K562 (cell line): ENCODE measurements at regions not wholly inside any gene's neighbourhood (a gene's known extent, or its start where the extent isn't known, plus 50 kb on each side); places are given as distances from the start of the nearest gene placed in this dataset.

ENCODE experiments used
- ATAC-seq: fragments of 200-7000 bp; cut with Tn5 transposase; 3 replicates; pipeline ENCODE4 v1.9.1; 2020; ENCODE audit warnings: moderate library complexity
- BruUV-seq: library from RNA; stranded (reverse); fragments of 400-500 nt; replicated peaks from 2 replicates; lab custom pipeline; 2021; lab: Mats Ljungman, UMichigan
- CTCF ChIA-PET: fragments of 300-600 bp; formaldehyde crosslinking; extraction: SDS; loops from one replicate; lab custom pipeline; 2021; ENCODE audit warnings: low intra/inter-chr PET ratio; lab: Yijun Ruan, JAX
- POLR2A ChIA-PET: fragments of 300-600, 350-650 bp; sonication (Branson Sonifier 250); formaldehyde crosslinking; extraction: SDS; loops from one replicate; lab custom pipeline; 2021; ENCODE audit warnings: antibody characterized with exemption, inconsistent platforms; lab: Yijun Ruan, JAX
- DNase-seq, 4 experiments: peaks; one replicate each; pipeline versions ENCODE4 v3.0.0 to v3.0.0-alpha.2; 2011 to 2018; ENCODE audit warnings: low spot score in 3 of 4, mixed read lengths in 3 of 4; ENCODE audit errors: extremely low read depth in 1 of 4
- FAIRE-seq: peaks from 2 replicates; lab custom pipeline; 2011; peaks lifted over from hg19 to GRCh38; lab: Jason Lieb, UNC
- H2AFZ ChIP-seq: 2 replicates; pipeline ENCODE4 v1.6.0; 2011; ENCODE audit warnings: low read depth, low read length, control low read depth, inconsistent platforms
- H3K27ac ChIP-seq: fragments of 200-600 bp; 3 replicates; pipeline ENCODE4 v1.8.0; 2011; ENCODE audit warnings: low read depth, mild to moderate bottlenecking, control low read depth, inconsistent platforms, low read length, moderate library complexity, mixed read lengths; ENCODE audit errors: extremely low read depth
- H3K27me3 ChIP-seq, 2 experiments: fragments of 300-600 bp in 1 of 2; 2 replicates in 1 of 2; 3 replicates in 1 of 2; pipeline versions ENCODE4 v1.6.0 to v1.8.0; 2011; ENCODE audit warnings: inconsistent platforms in 2 of 2, low read length in 2 of 2, mild to moderate bottlenecking in 1 of 2, mixed read lengths in 1 of 2, moderate library complexity in 1 of 2; ENCODE audit not compliant: control insufficient read depth in 2 of 2, insufficient read depth in 2 of 2
- H3K36me3 ChIP-seq: fragments of 300-600 bp; 3 replicates; pipeline ENCODE4 v1.8.0; 2011; ENCODE audit warnings: mild to moderate bottlenecking, low read length, inconsistent platforms; ENCODE audit not compliant: control insufficient read depth, insufficient read depth
- H3K4me1 ChIP-seq, 2 experiments: fragments of 200-600 bp in 1 of 2; replicated peaks in 1 of 2; 2 replicates in 1 of 2; 3 replicates in 1 of 2; pipeline versions ENCODE4 v1.5.1 to v1.8.0; 2011; ENCODE audit warnings: inconsistent platforms in 2 of 2, low read length in 2 of 2, mild to moderate bottlenecking in 1 of 2, mixed read lengths in 1 of 2, moderate library complexity in 1 of 2; ENCODE audit not compliant: control insufficient read depth in 2 of 2, insufficient read depth in 2 of 2
- H3K4me2 ChIP-seq: 2 replicates; pipeline ENCODE4 v1.6.1; 2011; ENCODE audit warnings: low read length, control low read depth, inconsistent platforms, mixed read lengths; ENCODE audit not compliant: insufficient read depth
- H3K4me3 ChIP-seq: fragments of 200-600 bp; sonication (generic), shearing (Covaris generic); 2 replicates; pipeline ENCODE4 v1.5.1; 2016; ENCODE audit warnings: control low read depth, inconsistent platforms
- H3K79me2 ChIP-seq: fragments of 200-600 bp; 3 replicates; pipeline ENCODE4 v1.8.0; 2011; ENCODE audit warnings: low read length, inconsistent platforms; ENCODE audit not compliant: control insufficient read depth, insufficient read depth
- H3K9ac ChIP-seq, 2 experiments: 2 replicates each; pipeline versions ENCODE4 v1.6.0 to v1.6.1; 2011; ENCODE audit warnings: low read depth in 2 of 2, low read length in 2 of 2, control low read depth in 1 of 2, inconsistent platforms in 1 of 2, mild to moderate bottlenecking in 1 of 2, mixed read lengths in 1 of 2; ENCODE audit not compliant: insufficient read depth in 1 of 2
- H3K9me1 ChIP-seq: one replicate; pipeline ENCODE4 v1.6.0; 2011; ENCODE audit warnings: inconsistent platforms, mild to moderate bottlenecking, low read length, moderate library complexity; ENCODE audit not compliant: control insufficient read depth, insufficient read depth
- H3K9me3 ChIP-seq: replicated peaks from 2 replicates; pipeline ENCODE4 v1.5.1; 2011; ENCODE audit warnings: low read depth, low read length, inconsistent platforms; ENCODE audit not compliant: control insufficient read depth, insufficient read depth
- H4K20me1 ChIP-seq: replicated peaks from 2 replicates; pipeline ENCODE4 v1.6.1; 2011; ENCODE audit warnings: low read length, inconsistent platforms, mixed read lengths; ENCODE audit not compliant: control insufficient read depth, insufficient read depth
- ARID1B ChIP-seq: fragments of 450-650 bp; IDR thresholded peaks from 2 replicates; pipeline ENCODE4 v1.6.1; 2016; ENCODE audit warnings: antibody characterized with exemption, mild to moderate bottlenecking, inconsistent platforms
- CBX5 ChIP-seq: IDR thresholded peaks from 2 replicates; pipeline ENCODE4 v1.6.1; 2014; ENCODE audit warnings: low read depth, borderline replicate concordance
- ETV1 ChIP-seq: fragments of 450-650 bp; conservative IDR thresholded peaks from 2 replicates; pipeline ENCODE4 v1.6.1; 2016; ENCODE audit warnings: missing genetic modification characterization, control low read depth, low read depth, missing compliant biosample characterization
- ETV6 ChIP-seq, 3 experiments: fragments of 150-350 bp in 1 of 3; sonication (generic) in 1 of 3; formaldehyde crosslinking in 1 of 3; IDR thresholded peaks; 2 replicates each; pipeline versions ENCODE4 v1.6.1 to v1.8.0; 2014 to 2022; ENCODE audit warnings: borderline replicate concordance in 2 of 3, low read depth in 2 of 3, antibody characterized with exemption in 1 of 3, low read length in 1 of 3, mild to moderate bottlenecking in 1 of 3, missing genetic modification reagents in 1 of 3
- HDAC3 ChIP-seq: fragments of 450-650 bp; IDR thresholded peaks from 2 replicates; pipeline ENCODE4 v1.6.1; 2018; ENCODE audit warnings: borderline replicate concordance, mild to moderate bottlenecking, moderate library complexity; ENCODE audit not compliant: partially characterized antibody
- HLTF ChIP-seq: fragments of 450-650 bp; IDR thresholded peaks from 2 replicates; pipeline ENCODE4 v1.6.1; 2016
- MCM2 ChIP-seq: fragments of 450-650 bp; IDR thresholded peaks from 2 replicates; pipeline ENCODE4 v1.6.1; 2017; ENCODE audit warnings: low read depth, mild to moderate bottlenecking
- NCOR1 ChIP-seq: fragments of 450-650 bp; IDR thresholded peaks from 2 replicates; pipeline ENCODE4 v1.6.1; 2016; ENCODE audit warnings: mild to moderate bottlenecking, moderate library complexity
- NFE2L1 ChIP-seq: fragments of 450-650 bp; IDR thresholded peaks from 2 replicates; pipeline ENCODE4 v1.6.1; 2016; ENCODE audit warnings: missing genetic modification characterization, low read depth, mild to moderate bottlenecking, missing compliant biosample characterization, moderate library complexity, borderline replicate concordance
- NONO ChIP-seq, 2 experiments: fragments of 200-400 bp in 1 of 2; fragments of 450-650 bp in 1 of 2; formaldehyde crosslinking in 1 of 2; IDR thresholded peaks; 2 replicates each; pipeline ENCODE4 v1.6.1; 2017; ENCODE audit warnings: low read depth in 2 of 2, mild to moderate bottlenecking in 2 of 2, moderate library complexity in 2 of 2, low read length in 1 of 2
- SMAD2 ChIP-seq: fragments of 150-350 bp; IDR thresholded peaks from 2 replicates; pipeline ENCODE4 v1.6.1; 2014; ENCODE audit warnings: low read depth, mild to moderate bottlenecking, low read length
- ZNF263 ChIP-seq: sonication (generic); formaldehyde crosslinking; IDR thresholded peaks from 2 replicates; pipeline ENCODE4 v1.8.0; 2022; ENCODE audit warnings: mild to moderate bottlenecking, missing genetic modification reagents, borderline replicate concordance
- ZNF696 ChIP-seq: fragments of 250-450 bp; sonication (Bioruptor Pico); conservative IDR thresholded peaks from 2 replicates; pipeline ENCODE4 v1.4.0; 2020; ENCODE audit warnings: mild to moderate bottlenecking, moderate library complexity
- ZNF766 ChIP-seq: fragments of 200-800 bp; sonication (Bioruptor generic); conservative IDR thresholded peaks from 2 replicates; pipeline ENCODE4 v1.6.1; 2016; ENCODE audit warnings: missing genetic modification characterization, missing compliant biosample characterization
- in situ Hi-C: fragments of 300-500 bp; cut with MboI; formaldehyde crosslinking; loops from 4 replicates; pipeline ENCODE4 v1.15.0; 2018; ENCODE audit warnings: inconsistent platforms, mixed read lengths
- intact Hi-C: fragments of 100-400 bp; cut with micrococcal nuclease; formaldehyde crosslinking; loops from 2 replicates; pipeline ENCODE4 v1.14.2; 2022
- TF ChIP-seq, protein P1 (sequence below): fragments of 450-650 bp; formaldehyde crosslinking; IDR thresholded peaks from 2 replicates; pipeline ENCODE4 v1.4.0; 2022; ENCODE audit warnings: missing genetic modification characterization
- TF ChIP-seq, protein P2 (sequence below): IDR thresholded peaks from 3 replicates; pipeline ENCODE4 v1.6.1; 2011; ENCODE audit warnings: borderline replicate concordance, mild to moderate bottlenecking, moderate library complexity; ENCODE audit not compliant: insufficient read length; ENCODE audit errors: extremely low read depth
- TF ChIP-seq, protein P3 (sequence below): fragments of 250-450 bp; sonication (Bioruptor Pico); IDR thresholded peaks from 2 replicates; pipeline ENCODE4 v1.4.0; 2020; ENCODE audit warnings: mild to moderate bottlenecking, moderate library complexity, borderline replicate concordance

DNA sequence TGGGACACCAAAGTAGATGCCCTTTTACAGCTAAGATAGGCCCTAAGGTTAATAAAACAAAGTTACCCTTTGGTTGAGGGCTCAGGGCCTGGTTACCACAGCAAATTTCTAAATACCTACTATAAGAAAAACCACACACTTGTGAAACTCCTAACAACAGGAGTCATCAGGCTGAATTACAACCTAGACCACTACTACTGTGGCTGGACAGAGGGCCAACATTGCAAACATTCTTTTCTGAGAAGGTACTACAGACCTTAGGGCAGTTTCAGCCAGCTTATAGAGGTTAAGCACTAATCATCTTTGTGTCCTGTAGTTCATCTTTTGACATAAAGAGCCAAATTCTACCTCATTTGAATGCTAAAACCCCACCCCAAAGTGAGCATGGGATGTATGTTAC lies 504.0 kb downstream of the RAPGEF2 start:
- no peak for DNase-seq
- no peak for TF ChIP-seq NCOR1
- TF ChIP-seq NFE2L1 (tag), result no peak
- no peak for TF ChIP-seq ARID1B
- TF ChIP-seq, protein P1, sequence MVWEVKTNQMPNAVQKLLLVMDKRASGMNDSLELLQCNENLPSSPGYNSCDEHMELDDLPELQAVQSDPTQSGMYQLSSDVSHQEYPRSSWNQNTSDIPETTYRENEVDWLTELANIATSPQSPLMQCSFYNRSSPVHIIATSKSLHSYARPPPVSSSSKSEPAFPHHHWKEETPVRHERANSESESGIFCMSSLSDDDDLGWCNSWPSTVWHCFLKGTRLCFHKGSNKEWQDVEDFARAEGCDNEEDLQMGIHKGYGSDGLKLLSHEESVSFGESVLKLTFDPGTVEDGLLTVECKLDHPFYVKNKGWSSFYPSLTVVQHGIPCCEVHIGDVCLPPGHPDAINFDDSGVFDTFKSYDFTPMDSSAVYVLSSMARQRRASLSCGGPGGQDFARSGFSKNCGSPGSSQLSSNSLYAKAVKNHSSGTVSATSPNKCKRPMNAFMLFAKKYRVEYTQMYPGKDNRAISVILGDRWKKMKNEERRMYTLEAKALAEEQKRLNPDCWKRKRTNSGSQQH (CRISPR knock-in tag), result no peak
- TF ChIP-seq ZNF766 (CRISPR knock-in tag), result no peak
- no peak for TF ChIP-seq CBX5
- TF ChIP-seq, protein P2, sequence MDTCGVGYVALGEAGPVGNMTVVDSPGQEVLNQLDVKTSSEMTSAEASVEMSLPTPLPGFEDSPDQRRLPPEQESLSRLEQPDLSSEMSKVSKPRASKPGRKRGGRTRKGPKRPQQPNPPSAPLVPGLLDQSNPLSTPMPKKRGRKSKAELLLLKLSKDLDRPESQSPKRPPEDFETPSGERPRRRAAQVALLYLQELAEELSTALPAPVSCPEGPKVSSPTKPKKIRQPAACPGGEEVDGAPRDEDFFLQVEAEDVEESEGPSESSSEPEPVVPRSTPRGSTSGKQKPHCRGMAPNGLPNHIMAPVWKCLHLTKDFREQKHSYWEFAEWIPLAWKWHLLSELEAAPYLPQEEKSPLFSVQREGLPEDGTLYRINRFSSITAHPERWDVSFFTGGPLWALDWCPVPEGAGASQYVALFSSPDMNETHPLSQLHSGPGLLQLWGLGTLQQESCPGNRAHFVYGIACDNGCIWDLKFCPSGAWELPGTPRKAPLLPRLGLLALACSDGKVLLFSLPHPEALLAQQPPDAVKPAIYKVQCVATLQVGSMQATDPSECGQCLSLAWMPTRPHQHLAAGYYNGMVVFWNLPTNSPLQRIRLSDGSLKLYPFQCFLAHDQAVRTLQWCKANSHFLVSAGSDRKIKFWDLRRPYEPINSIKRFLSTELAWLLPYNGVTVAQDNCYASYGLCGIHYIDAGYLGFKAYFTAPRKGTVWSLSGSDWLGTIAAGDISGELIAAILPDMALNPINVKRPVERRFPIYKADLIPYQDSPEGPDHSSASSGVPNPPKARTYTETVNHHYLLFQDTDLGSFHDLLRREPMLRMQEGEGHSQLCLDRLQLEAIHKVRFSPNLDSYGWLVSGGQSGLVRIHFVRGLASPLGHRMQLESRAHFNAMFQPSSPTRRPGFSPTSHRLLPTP, result no peak
- TF ChIP-seq ETV1, result no peak
- no peak for TF ChIP-seq HLTF
- TF ChIP-seq HDAC3, result no peak
- TF ChIP-seq NONO (IDR thresholded peaks at IDR 0.05; ENCODE audit: low read depth in 2 of 2, low read length in 1 of 2), result no peak
- TF ChIP-seq ZNF263 (CRISPR knock-in tag), result no peak
- no peak for TF ChIP-seq MCM2
- no peak for TF ChIP-seq SMAD2
- no peak for TF ChIP-seq ZNF696 (CRISPR knock-in tag)
- TF ChIP-seq, protein P3, sequence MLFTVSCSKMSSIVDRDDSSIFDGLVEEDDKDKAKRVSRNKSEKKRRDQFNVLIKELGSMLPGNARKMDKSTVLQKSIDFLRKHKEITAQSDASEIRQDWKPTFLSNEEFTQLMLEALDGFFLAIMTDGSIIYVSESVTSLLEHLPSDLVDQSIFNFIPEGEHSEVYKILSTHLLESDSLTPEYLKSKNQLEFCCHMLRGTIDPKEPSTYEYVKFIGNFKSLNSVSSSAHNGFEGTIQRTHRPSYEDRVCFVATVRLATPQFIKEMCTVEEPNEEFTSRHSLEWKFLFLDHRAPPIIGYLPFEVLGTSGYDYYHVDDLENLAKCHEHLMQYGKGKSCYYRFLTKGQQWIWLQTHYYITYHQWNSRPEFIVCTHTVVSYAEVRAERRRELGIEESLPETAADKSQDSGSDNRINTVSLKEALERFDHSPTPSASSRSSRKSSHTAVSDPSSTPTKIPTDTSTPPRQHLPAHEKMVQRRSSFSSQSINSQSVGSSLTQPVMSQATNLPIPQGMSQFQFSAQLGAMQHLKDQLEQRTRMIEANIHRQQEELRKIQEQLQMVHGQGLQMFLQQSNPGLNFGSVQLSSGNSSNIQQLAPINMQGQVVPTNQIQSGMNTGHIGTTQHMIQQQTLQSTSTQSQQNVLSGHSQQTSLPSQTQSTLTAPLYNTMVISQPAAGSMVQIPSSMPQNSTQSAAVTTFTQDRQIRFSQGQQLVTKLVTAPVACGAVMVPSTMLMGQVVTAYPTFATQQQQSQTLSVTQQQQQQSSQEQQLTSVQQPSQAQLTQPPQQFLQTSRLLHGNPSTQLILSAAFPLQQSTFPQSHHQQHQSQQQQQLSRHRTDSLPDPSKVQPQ (CRISPR knock-in tag), result no peak
- no peak for TF ChIP-seq ETV6 (IDR thresholded peaks at IDR 0.05; ENCODE audit: borderline replicate concordance in 1 of 2, low read depth in 2 of 2, low read length in 1 of 2)
- no peak for TF ChIP-seq ETV6 (CRISPR knock-in tag; IDR thresholded peaks at IDR 0.05; ENCODE audit: borderline replicate concordance)

More for the DNA sequence above, 504.0 kb downstream of the RAPGEF2 start:
- POLR2A ChIA-PET, result no interaction called here
- Histone ChIP-seq H3K36me3 (no peaks in the 10 kb centered on the region), H3K4me1 (no peaks in the 10 kb centered on the region), H3K79me2 (no peaks in the 10 kb centered on the region), H3K4me3 (no peak overlapping the region), H3K9me3 (no peaks in the 10 kb centered on the region), H3K9ac (no peak overlapping the region), H2AFZ (no peak overlapping the region), H3K27ac (no peak overlapping the region), H3K4me2 (no peak overlapping the region), H3K27me3 (no peaks in the 10 kb centered on the region), H4K20me1 (no peaks in the 10 kb centered on the region), H3K9me1 (no peaks in the 10 kb centered on the region)
- ATAC-seq (no peak), FAIRE-seq (no peak)
- no TSS peak for BruUV-seq
- CTCF ChIA-PET, result no interaction called here
- intact Hi-C loops (no loop called here), in situ Hi-C loops (no loop called here)
